GM12878 (cell line): ENCODE measurements at regions not wholly inside any gene's neighbourhood (a gene's known extent, or its start where the extent isn't known, plus 50 kb on each side); places are given as distances from the start of the nearest gene placed in this dataset.

Experiments
- CTCF ChIP-seq, 3 experiments: IDR thresholded peaks in 2 of 3; conservative IDR thresholded peaks in 1 of 3; 2 replicates each; pipeline ENCODE4 v1.5.1; 2011; ENCODE audit warnings: low read depth in 3 of 3, low read length in 3 of 3, mild to moderate bottlenecking in 3 of 3, control low read depth in 2 of 3, moderate library complexity in 2 of 3, inconsistent platforms in 1 of 3, mixed read lengths in 1 of 3; ENCODE audit not compliant: control insufficient read depth in 2 of 3, insufficient read depth in 1 of 3; ENCODE audit errors: extremely low read depth in 1 of 3
- DPF2 ChIP-seq: fragments of 450-650 bp; IDR thresholded peaks from 2 replicates; pipeline ENCODE4 v1.6.1; 2017; ENCODE audit warnings: mild to moderate bottlenecking
- JUND ChIP-seq: IDR thresholded peaks from 2 replicates; pipeline ENCODE4 v1.6.1; 2012; ENCODE audit warnings: low read depth, mild to moderate bottlenecking, low read length, improper control_type of control experiment, moderate library complexity
- NFXL1 ChIP-seq: fragments of 450-650 bp; IDR thresholded peaks from 2 replicates; pipeline ENCODE4 v1.6.1; 2017; ENCODE audit warnings: antibody characterized with exemption, mild to moderate bottlenecking, borderline replicate concordance
- POLR2AphosphoS5 ChIP-seq: IDR thresholded peaks from 2 replicates; pipeline ENCODE4 v1.6.1; 2011; ENCODE audit warnings: mild to moderate bottlenecking, low read length, inconsistent platforms

GRCh38 chr1:59215766-59216291 lies 81.1 kb upstream of the FGGY start:
- TF ChIP-seq DPF2 (no peak), POLR2AphosphoS5 (no peak), JUND (no peak), CTCF (IDR thresholded peaks at IDR 0.05 in 2 of 3, conservative IDR thresholded peaks at IDR 0.05 in 1 of 3; ENCODE audit: control insufficient read depth in 2 of 3, extremely low read depth in 1 of 3, insufficient read depth in 1 of 3, low read depth in 3 of 3, low read length in 3 of 3) (no peak), NFXL1 (no peak)
